Trophoblast cell (in vitro differentiated cells and primary cell): ENCODE measurements at regions not wholly inside any gene's neighbourhood (a gene's known extent, or its start where the extent isn't known, plus 50 kb on each side); places are given as distances from the start of the nearest gene placed in this dataset.

Source experiments
- DNase-seq, 2 donors: peaks; one replicate each; pipeline ENCODE4 v3.0.0-alpha.2; 2016
- H2AFZ ChIP-seq: 2 replicates; pipeline ENCODE4 v1.6.1; 2013; ENCODE audit warnings: low read length, moderate library complexity, mild to moderate bottlenecking; ENCODE audit not compliant: insufficient read depth, poor library complexity
- H2AK5ac ChIP-seq: 2 replicates; pipeline ENCODE4 v1.6.1; 2013; ENCODE audit warnings: mild to moderate bottlenecking, low read length
- H2BK120ac ChIP-seq: 2 replicates; pipeline ENCODE4 v1.6.1; 2013; ENCODE audit warnings: low read length, mild to moderate bottlenecking, moderate library complexity; ENCODE audit not compliant: insufficient read depth, poor library complexity
- H2BK12ac ChIP-seq: 2 replicates; pipeline ENCODE4 v1.6.1; 2013; ENCODE audit warnings: mild to moderate bottlenecking, low read length, moderate library complexity
- H2BK5ac ChIP-seq: 2 replicates; pipeline ENCODE4 v1.6.1; 2013; ENCODE audit warnings: low read length, low read depth, moderate library complexity, mild to moderate bottlenecking; ENCODE audit not compliant: poor library complexity
- H3K14ac ChIP-seq: 2 replicates; pipeline ENCODE4 v1.6.1; 2013; ENCODE audit warnings: mild to moderate bottlenecking, low read length
- H3K18ac ChIP-seq: 2 replicates; pipeline ENCODE4 v1.6.1; 2013; ENCODE audit warnings: mild to moderate bottlenecking, low read length
- H3K23ac ChIP-seq: 2 replicates; pipeline ENCODE4 v1.6.1; 2013; ENCODE audit warnings: low read length
- H3K27ac ChIP-seq: 2 replicates; pipeline ENCODE4 v1.5.1; 2013; ENCODE audit warnings: low read depth, mild to moderate bottlenecking, inconsistent platforms, low read length, moderate library complexity
- H3K27me3 ChIP-seq: 2 replicates; pipeline ENCODE4 v1.6.1; 2013; ENCODE audit warnings: inconsistent platforms, mild to moderate bottlenecking, low read length, moderate library complexity; ENCODE audit not compliant: insufficient read depth
- H3K36me3 ChIP-seq, 2 experiments: 1 replicate in 1 of 2; 2 replicates in 1 of 2; pipeline ENCODE4 v1.6.1; 2013; ENCODE audit warnings: low read length in 2 of 2, mild to moderate bottlenecking in 2 of 2, moderate library complexity in 1 of 2; ENCODE audit not compliant: insufficient read depth in 2 of 2, control insufficient read depth in 1 of 2
- H3K4ac ChIP-seq: 2 replicates; pipeline ENCODE4 v1.6.1; 2013; ENCODE audit warnings: low read depth, mild to moderate bottlenecking, low read length, moderate library complexity
- H3K4me1 ChIP-seq, 2 experiments: 1 replicate in 1 of 2; 2 replicates in 1 of 2; pipeline ENCODE4 v1.6.1; 2013; ENCODE audit warnings: low read length in 2 of 2, mild to moderate bottlenecking in 2 of 2, moderate library complexity in 1 of 2; ENCODE audit not compliant: insufficient read depth in 2 of 2, control insufficient read depth in 1 of 2
- H3K4me2 ChIP-seq: 2 replicates; pipeline ENCODE4 v1.6.1; 2013; ENCODE audit warnings: inconsistent platforms, mild to moderate bottlenecking, low read length, moderate library complexity
- H3K4me3 ChIP-seq: 2 replicates; pipeline ENCODE4 v1.5.1; 2013; ENCODE audit warnings: mild to moderate bottlenecking, low read depth, low read length, inconsistent platforms
- H3K79me1 ChIP-seq: one replicate; pipeline ENCODE4 v1.6.1; 2013; ENCODE audit warnings: low read length
- H3K79me2 ChIP-seq: 2 replicates; pipeline ENCODE4 v1.6.1; 2013; ENCODE audit warnings: low read length, mild to moderate bottlenecking; ENCODE audit not compliant: control insufficient read depth, insufficient read depth, poor library complexity
- H3K9ac ChIP-seq: 2 replicates; pipeline ENCODE4 v1.6.1; 2013; ENCODE audit warnings: mild to moderate bottlenecking, low read length
- H3K9me3 ChIP-seq: 2 replicates; pipeline ENCODE4 v1.6.1; 2013; ENCODE audit warnings: low read depth, mild to moderate bottlenecking, control low read depth, inconsistent platforms, low read length; ENCODE audit not compliant: insufficient read depth
- H4K12ac ChIP-seq: 2 replicates; pipeline ENCODE4 v1.6.1; 2013; ENCODE audit warnings: low read depth, mild to moderate bottlenecking, low read length, moderate library complexity
- H4K8ac ChIP-seq: 2 replicates; pipeline ENCODE4 v1.6.1; 2013; ENCODE audit warnings: low read depth, mild to moderate bottlenecking, low read length, moderate library complexity
- H4K91ac ChIP-seq: one replicate; pipeline ENCODE4 v1.6.1; 2013; ENCODE audit warnings: low read depth, mild to moderate bottlenecking, low read length, moderate library complexity
- WGBS: extraction: QIAGEN DNeasy Blood & Tissue Kit; methylation state at CpG from one replicate; pipeline ENCODE4 v1.1.7; 2013; ENCODE audit warnings: missing lambda C conversion rate; ENCODE audit not compliant: insufficient read length, insufficient coverage; ENCODE audit errors: extremely low coverage; 5-methylcytosine and 5-hydroxymethylcytosine counted together

GRCh38 chr6:155587817-155588216 lies 132.2 kb upstream of the NOX3 start:
- no CpG with 5 or more reads among the region's 1 CpG for WGBS
- no peak overlapping the region for H3K27ac ChIP-seq

GRCh38 chr6:155586090-155586489 lies 130.5 kb upstream of the NOX3 start:
- Histone ChIP-seq H2AFZ (no peak overlapping the region), H3K79me2 (no peaks in the 10 kb centered on the region), H4K12ac (no peak overlapping the region), H2BK12ac (no peak overlapping the region), H4K91ac (no peak overlapping the region), H3K4me3 (no peak overlapping the region), H3K27ac (no peak overlapping the region), H3K18ac (no peak overlapping the region), H3K23ac (no peak overlapping the region), H2BK120ac (no peak overlapping the region), H3K27me3 (no peaks in the 10 kb centered on the region), H3K4me2 (no peak overlapping the region), H3K79me1 (no peaks in the 10 kb centered on the region), H3K14ac (no peak overlapping the region), H3K9ac (no peak overlapping the region), H3K36me3 (no peaks in the 10 kb centered on the region), H3K9me3 (no peaks in the 10 kb centered on the region), H4K8ac (no peak overlapping the region), H3K4me1 (no peaks in the 10 kb centered on the region), H2BK5ac (no peak overlapping the region), H2AK5ac (no peak overlapping the region), H3K4ac (no peak overlapping the region)
- no CpG with 5 or more reads among the region's 1 CpG for WGBS
- no peak for DNase-seq

More at GRCh38 chr6:155587817-155588216, 132.2 kb upstream of the NOX3 start:
- Histone ChIP-seq H4K91ac (no peak overlapping the region), H3K79me1 (no peaks in the 10 kb centered on the region), H2AFZ (no peak overlapping the region), H3K4me1 (no peaks in the 10 kb centered on the region), H2AK5ac (no peak overlapping the region), H3K4ac (no peak overlapping the region), H2BK5ac (no peak overlapping the region), H3K4me2 (no peak overlapping the region), H4K8ac (no peak overlapping the region), H3K4me3 (no peak overlapping the region), H3K27me3 (no peaks in the 10 kb centered on the region), H3K14ac (no peak overlapping the region), H3K23ac (no peak overlapping the region), H3K36me3 (no peaks in the 10 kb centered on the region), H2BK120ac (no peak overlapping the region), H2BK12ac (no peak overlapping the region), H3K9me3 (no peaks in the 10 kb centered on the region), H4K12ac (no peak overlapping the region), H3K18ac (no peak overlapping the region), H3K79me2 (no peaks in the 10 kb centered on the region), H3K9ac (no peak overlapping the region)
- no peak for DNase-seq

GRCh38 chr6:155584006-155584405 lies 128.4 kb upstream of the NOX3 start:
- H3K4me1 ChIP-seq, result no peaks in the 10 kb centered on the region
- H3K79me2 ChIP-seq, result no peaks in the 10 kb centered on the region
- H3K27me3 ChIP-seq, result no peaks in the 10 kb centered on the region
- no peak overlapping the region for H4K8ac ChIP-seq
- no peak overlapping the region for H3K23ac ChIP-seq
- H3K9me3 ChIP-seq, result no peaks in the 10 kb centered on the region
- H2BK5ac ChIP-seq, result no peak overlapping the region
- H3K14ac ChIP-seq, result no peak overlapping the region
- H3K36me3 ChIP-seq, result no peaks in the 10 kb centered on the region
- WGBS, result no CpG with 5 or more reads among the region's 3 CpGs
- no peak overlapping the region for H2BK120ac ChIP-seq
- no peak overlapping the region for H3K4me2 ChIP-seq
- H3K9ac ChIP-seq, result no peak overlapping the region
- no peak overlapping the region for H4K12ac ChIP-seq
- no peak overlapping the region for H2BK12ac ChIP-seq
- H3K18ac ChIP-seq, result no peak overlapping the region
- no peak for DNase-seq
- no peak overlapping the region for H3K27ac ChIP-seq
- H2AK5ac ChIP-seq, result no peak overlapping the region
- no peak overlapping the region for H3K4ac ChIP-seq
- no peak overlapping the region for H2AFZ ChIP-seq
- H4K91ac ChIP-seq, result no peak overlapping the region
- H3K4me3 ChIP-seq, result no peak overlapping the region
- no peaks in the 10 kb centered on the region for H3K79me1 ChIP-seq

- Histone ChIP-seq H3K9me3 (no peaks in the 10 kb centered on the region), H4K8ac (no peak overlapping the region), H4K91ac (no peak overlapping the region), H2AFZ (no peak overlapping the region), H3K27ac (no peak overlapping the region), H2BK5ac (no peak overlapping the region), H2BK120ac (no peak overlapping the region), H3K4me3 (no peak overlapping the region), H4K12ac (no peak overlapping the region), H3K79me2 (no peaks in the 10 kb centered on the region), H3K36me3 (no peaks in the 10 kb centered on the region), H3K18ac (no peak overlapping the region), H3K4me2 (no peak overlapping the region), H3K14ac (no peak overlapping the region), H3K4me1 (no peaks in the 10 kb centered on the region), H3K9ac (no peak overlapping the region), H3K4ac (no peak overlapping the region), H3K79me1 (no peaks in the 10 kb centered on the region), H2AK5ac (no peak overlapping the region), H2BK12ac (no peak overlapping the region), H3K27me3 (no peaks in the 10 kb centered on the region), H3K23ac (no peak overlapping the region)
- no peak for DNase-seq
- WGBS, result no CpG with 5 or more reads among the region's 9 CpGs
Observed at GRCh38 chr6:155582016-155582991, 126.7 kb upstream of the NOX3 start.
